GM12874 (cell line): ENCODE measurements at regions not wholly inside any gene's neighbourhood (a gene's known extent, or its start where the extent isn't known, plus 50 kb on each side); places are given as distances from the start of the nearest gene placed in this dataset.

ENCODE experiments used
- TF ChIP-seq, protein P1 (sequence below): IDR thresholded peaks from 2 replicates; pipeline ENCODE4 v1.5.1; 2011; ENCODE audit warnings: low read depth, mild to moderate bottlenecking, control low read depth, low read length, moderate library complexity; ENCODE audit not compliant: insufficient read depth

GRCh38 chr2:220904015-220904414, 668.1 kb downstream of the EPHA4 start:
- TF ChIP-seq, protein P1, sequence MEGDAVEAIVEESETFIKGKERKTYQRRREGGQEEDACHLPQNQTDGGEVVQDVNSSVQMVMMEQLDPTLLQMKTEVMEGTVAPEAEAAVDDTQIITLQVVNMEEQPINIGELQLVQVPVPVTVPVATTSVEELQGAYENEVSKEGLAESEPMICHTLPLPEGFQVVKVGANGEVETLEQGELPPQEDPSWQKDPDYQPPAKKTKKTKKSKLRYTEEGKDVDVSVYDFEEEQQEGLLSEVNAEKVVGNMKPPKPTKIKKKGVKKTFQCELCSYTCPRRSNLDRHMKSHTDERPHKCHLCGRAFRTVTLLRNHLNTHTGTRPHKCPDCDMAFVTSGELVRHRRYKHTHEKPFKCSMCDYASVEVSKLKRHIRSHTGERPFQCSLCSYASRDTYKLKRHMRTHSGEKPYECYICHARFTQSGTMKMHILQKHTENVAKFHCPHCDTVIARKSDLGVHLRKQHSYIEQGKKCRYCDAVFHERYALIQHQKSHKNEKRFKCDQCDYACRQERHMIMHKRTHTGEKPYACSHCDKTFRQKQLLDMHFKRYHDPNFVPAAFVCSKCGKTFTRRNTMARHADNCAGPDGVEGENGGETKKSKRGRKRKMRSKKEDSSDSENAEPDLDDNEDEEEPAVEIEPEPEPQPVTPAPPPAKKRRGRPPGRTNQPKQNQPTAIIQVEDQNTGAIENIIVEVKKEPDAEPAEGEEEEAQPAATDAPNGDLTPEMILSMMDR = no peak

GRCh38 chr2:220913384-220913783, 658.7 kb downstream of the EPHA4 start:
- TF ChIP-seq, protein P1 = no peak

DNA sequence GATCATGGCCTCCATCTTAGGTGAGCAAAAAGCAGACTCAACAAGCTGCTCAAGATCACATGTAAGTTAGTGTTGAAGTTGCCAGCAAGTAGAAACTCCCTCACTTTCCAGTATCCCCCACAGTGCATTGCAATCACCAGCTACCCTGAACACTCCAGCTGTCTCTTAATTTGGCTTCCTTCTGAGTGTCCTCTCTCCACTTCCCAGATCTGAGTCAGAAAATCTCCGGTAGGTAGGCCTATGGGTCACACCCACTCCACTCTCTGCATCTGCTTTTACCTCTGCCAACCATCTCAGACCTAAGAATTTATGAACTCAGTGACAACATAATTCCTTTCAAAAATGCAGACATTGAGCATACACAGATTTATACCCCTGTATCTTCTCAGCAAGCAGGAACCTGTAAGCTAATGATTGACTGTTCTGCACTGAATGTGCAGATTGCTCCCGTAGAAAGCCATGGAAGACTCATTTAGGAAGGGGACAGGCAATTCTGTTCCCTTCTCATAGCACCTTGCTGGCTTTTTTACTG, 656.9 kb downstream of the EPHA4 start:
- TF ChIP-seq, protein P1 = no peak

- TF ChIP-seq, protein P1 = no peak
These were observed 655.2 kb downstream of the EPHA4 start for GRCh38 chr2:220916931-220917330.

DNA sequence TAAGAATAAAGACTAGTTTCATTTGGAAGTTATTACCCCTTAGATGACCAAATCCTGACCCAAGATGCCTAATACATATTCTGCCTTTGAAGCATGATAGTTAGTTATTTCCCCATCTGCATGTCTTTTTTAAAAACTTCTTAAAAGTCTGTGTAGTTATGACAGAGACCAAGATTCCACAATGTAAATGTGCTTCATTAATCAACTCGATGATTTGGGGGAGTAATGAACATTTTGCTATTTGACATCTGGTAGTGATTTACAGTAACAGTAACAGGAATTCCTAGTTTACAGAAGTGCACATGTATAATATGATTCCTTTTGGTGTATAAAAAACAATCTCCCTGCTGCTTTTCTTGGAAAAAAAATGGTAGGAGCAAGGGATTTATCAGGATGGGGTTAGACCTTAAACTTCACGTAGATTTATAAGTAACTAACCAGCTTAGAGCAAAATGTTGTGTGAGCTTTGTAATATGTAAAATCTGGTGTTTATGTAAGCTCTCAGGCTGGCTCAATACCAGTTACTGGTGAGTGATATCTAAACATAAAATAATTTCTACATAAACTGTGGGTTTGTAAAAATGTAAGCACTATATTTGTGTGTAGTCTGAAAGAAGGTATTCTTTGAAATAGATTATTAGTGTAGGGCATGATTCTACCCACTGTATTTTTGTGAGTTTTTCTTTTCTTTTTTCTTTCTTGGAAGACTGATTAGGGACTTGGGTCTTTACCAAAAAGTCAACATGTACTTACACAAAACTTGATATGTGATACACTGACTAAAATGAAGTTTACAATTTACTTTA, 641.6 kb downstream of the EPHA4 start:
- TF ChIP-seq, protein P1 = no peak

DNA sequence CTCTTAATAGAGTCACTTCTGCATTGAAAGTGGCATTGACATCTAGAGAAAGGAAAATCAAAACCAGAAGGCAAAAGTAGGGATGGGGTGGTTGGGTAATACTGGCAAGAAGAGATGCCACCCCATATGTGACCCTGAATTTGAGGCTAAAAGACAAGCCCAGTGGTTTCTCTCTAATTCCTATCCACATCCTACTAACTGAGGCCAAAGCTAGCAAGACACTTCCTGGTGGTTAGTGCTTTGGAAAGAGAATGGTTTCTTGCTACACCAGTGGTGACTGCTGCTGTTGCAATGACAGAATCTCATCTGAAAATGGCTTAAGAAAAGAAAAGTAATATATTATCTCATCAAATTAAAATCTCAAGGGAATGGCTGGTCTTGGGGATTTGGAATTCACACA, 640.6 kb downstream of the EPHA4 start:
- TF ChIP-seq, protein P1 = no peak

- TF ChIP-seq, protein P1 = no peak
These were observed 640.1 kb downstream of the EPHA4 start for GRCh38 chr2:220932041-220932440.
